RWPE1 (cell line): ENCODE measurements at regions not wholly inside any gene's neighbourhood (a gene's known extent, or its start where the extent isn't known, plus 50 kb on each side); places are given as distances from the start of the nearest gene placed in this dataset.

Experiments used
- CTCF ChIA-PET: fragments of 350-600 bp; sonication (Branson Sonifier 250); formaldehyde crosslinking; extraction: SDS; loops from one replicate; lab custom pipeline; 2021; lab: Yijun Ruan, JAX
- POLR2A ChIA-PET: fragments of 400-600 bp; formaldehyde crosslinking; extraction: SDS; loops from one replicate; lab custom pipeline; 2020; ENCODE audit warnings: antibody characterized with exemption; ENCODE audit not compliant: low non-redundant PET; lab: Yijun Ruan, JAX
- DNase-seq: peaks from one replicate; pipeline ENCODE4 v3.0.0; 2012; ENCODE audit warnings: low spot score
- H3K27ac ChIP-seq: fragments of 450-650 bp; 2 replicates; pipeline ENCODE4 v1.5.1; 2017
- TF ChIP-seq, protein P1 (sequence below): fragments of 450-650 bp; conservative IDR thresholded peaks from 2 replicates; pipeline ENCODE4 v1.5.1; 2017; ENCODE audit warnings: low read depth, mild to moderate bottlenecking

DNA sequence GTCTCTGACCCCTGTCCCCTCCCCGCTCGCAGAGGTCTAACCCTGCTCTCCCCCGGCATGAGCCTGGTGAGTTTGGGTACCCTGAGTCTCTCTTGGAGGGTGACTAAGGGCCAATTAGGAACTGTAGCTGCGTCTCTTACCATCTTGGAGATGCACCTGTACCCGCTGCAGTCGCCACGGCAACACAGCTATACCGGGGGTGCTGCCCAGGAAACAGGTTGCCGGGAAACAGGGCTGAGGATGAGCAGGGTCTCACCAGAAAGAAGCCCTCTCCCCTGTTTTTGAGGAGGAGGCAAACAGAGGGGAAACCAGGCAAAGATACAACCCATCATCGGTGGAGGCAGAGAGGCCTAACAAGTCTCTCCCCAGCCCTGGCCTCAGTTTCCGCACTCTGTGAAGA lies 140.2 kb downstream of the TMEM132E start:
- POLR2A ChIA-PET, result no interaction called here
- CTCF ChIA-PET, result no interaction called here
- no peak for DNase-seq
- TF ChIP-seq, protein P1, sequence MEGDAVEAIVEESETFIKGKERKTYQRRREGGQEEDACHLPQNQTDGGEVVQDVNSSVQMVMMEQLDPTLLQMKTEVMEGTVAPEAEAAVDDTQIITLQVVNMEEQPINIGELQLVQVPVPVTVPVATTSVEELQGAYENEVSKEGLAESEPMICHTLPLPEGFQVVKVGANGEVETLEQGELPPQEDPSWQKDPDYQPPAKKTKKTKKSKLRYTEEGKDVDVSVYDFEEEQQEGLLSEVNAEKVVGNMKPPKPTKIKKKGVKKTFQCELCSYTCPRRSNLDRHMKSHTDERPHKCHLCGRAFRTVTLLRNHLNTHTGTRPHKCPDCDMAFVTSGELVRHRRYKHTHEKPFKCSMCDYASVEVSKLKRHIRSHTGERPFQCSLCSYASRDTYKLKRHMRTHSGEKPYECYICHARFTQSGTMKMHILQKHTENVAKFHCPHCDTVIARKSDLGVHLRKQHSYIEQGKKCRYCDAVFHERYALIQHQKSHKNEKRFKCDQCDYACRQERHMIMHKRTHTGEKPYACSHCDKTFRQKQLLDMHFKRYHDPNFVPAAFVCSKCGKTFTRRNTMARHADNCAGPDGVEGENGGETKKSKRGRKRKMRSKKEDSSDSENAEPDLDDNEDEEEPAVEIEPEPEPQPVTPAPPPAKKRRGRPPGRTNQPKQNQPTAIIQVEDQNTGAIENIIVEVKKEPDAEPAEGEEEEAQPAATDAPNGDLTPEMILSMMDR, result no peak
- H3K27ac ChIP-seq, result no peak overlapping the region

DNA sequence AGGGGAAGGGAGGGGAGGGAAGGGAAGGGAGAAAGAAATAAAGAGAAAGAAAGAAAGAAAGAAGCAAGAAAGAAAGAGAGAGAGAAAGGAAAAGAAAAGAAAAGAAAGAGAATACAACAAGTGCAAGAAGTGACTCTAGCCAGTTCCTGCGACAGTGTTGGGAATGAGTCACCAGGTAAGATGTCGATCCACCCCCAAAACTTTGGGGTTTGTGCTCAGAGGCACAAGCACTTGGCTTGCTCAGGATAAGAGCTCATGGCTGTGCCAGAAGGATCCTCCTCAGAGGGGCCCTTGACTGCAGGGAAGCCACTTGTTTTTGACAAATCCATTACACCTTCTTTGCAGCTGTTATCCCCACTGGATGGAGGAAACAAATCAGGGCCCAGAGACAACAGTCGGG lies 137.7 kb downstream of the TMEM132E start:
- CTCF ChIA-PET, result no interaction called here
- no peak overlapping the region for H3K27ac ChIP-seq
- POLR2A ChIA-PET, result interaction anchor here (0.8 kb wide), 1 partner anchor 11 kb away, joined by 3 read pairs; no protein-coding TSS in a partner anchor
- DNase-seq, result no peak
- TF ChIP-seq, protein P1, result no peak

DNA sequence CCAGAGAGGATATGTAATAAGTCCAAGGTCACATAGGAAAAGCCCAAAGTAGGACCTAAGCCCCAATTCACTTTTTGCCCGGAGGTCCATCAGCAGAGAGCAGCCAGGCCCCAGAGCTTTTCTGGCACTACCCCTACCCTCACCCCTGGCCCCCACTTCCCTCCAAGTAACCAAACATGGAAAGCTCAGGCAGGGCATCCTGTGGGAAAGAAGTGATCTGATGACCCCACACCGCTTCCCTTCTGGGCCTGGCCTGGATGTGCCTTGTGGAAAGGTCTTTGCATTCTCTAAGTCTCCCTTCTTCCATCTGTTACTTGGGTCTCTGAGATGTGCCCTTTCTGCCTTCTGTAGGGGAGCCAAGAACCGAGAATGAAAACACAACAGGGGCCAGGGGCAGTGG lies 136.9 kb downstream of the TMEM132E start:
- H3K27ac ChIP-seq, result no peak overlapping the region
- TF ChIP-seq, protein P1, result no peak
- DNase-seq, result no peak
- ChIA-PET POLR2A (no interaction called here), CTCF (no interaction called here)

DNA sequence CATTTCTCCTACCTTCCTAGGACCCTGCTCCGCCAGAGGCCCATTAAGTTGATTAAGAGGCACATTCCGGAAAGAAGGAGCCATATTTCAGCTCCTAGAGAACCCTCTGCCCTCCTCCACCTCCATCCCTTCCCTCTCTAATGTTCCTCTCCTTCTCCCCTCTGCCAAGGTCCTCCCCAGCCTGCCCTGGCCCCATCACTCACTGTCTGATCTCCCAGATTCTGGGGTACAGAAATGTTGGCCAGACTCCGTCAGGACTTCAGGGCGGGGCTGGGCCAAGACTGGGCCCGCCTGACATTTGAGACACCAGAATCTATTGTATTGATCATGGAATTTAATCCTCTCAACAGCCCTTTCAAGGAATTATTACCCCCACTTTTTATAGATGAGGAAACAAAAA lies 136.1 kb downstream of the TMEM132E start:
- H3K27ac ChIP-seq, result no peak overlapping the region
- TF ChIP-seq, protein P1, result no peak
- DNase-seq, result no peak
- ChIA-PET POLR2A (no interaction called here), CTCF (no interaction called here)

DNA sequence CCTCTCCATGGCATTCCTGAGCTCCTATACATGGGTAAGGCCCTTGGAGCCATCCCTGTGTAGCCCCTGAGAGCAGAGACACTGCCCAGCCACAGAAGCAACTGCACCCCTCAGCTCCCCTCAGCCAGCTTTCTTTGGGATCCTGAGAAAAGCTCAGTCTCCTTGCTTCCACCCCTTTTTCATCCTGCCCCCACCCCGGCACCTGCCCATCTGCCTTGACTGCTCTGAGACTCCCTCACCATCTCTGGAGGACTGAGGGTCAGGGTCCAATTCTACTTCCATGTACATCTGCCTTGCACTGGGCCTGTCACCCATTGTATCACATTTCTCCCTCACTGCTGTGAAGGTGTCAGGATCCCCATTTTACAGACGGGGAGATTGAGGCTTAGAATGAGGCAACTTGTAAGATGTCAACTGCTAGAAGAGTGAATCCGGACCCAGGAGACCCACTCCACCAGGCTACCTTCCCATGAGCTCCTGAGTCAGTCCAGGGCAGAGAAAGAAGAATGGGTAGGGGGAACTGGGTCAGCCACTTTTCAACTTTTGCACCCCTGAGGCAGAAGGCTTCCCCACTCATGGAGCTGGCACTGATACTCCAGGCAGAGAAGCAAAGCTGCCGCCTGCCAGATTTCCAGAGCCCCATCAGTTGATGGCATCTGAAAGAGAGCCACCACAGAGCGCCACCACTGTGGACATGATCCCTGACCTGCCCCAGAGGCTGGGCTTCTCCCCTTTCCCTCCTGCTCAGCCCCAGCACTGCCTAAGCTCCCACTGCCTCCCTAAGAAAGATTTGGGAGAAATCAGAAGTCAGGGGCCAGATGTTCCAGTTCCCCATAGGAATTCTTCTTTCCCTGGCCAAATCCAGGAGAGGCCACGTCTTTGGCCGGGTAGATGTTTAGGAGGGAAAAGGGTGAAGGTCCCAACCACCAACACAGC lies 135.4 kb downstream of the TMEM132E start:
- POLR2A ChIA-PET, result no interaction called here
- no peak overlapping the region for H3K27ac ChIP-seq
- no peak for DNase-seq
- CTCF ChIA-PET, result interaction anchor here (0.6 kb wide), 1 partner anchor 11 kb away, joined by 3 read pairs; no protein-coding TSS in a partner anchor
- TF ChIP-seq, protein P1, result no peak

DNA sequence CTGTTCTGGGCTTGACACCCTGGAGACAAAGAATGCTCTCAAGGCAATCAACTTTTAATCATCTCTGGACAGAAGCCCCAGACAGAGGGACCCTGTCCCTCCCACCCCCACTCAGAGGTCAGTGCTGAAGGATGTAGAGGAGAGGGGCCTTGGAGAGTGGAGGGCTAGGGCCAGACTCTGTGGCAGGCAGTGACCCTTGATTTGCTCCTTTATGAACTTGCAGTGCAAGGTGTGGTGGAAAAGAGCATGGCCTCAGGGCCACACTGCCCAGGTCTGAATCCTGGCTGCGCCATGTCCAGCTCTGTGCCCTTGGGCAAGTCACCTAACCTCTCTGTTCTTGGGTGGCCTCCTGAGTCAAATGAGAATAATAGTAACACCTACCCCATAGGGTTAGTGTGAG lies 134.3 kb downstream of the TMEM132E start:
- POLR2A ChIA-PET, result no interaction called here
- no peak for DNase-seq
- CTCF ChIA-PET, result no interaction called here
- no peak overlapping the region for H3K27ac ChIP-seq
- TF ChIP-seq, protein P1, result no peak
